ENCODE measurements at regions not wholly inside any gene's neighbourhood (a gene's known extent, or its start where the extent isn't known, plus 50 kb on each side); places are given as distances from the start of the nearest gene placed in this dataset.
A peak's percentile ranks its signal among the peaks of the same experiment; 100 is the strongest.

GRCh38 chr18:43581936-43582519, 304.7 kb upstream of the SYT4 start:
- intact Hi-C loops (cut with DNase I, micrococcal nuclease) = no loop called here
- no peaks in the 10 kb centered on the region for H3K36me3 ChIP-seq (ENCODE audit: low read depth)
- no peak for ATAC-seq
- no peak for DNase-seq
- H3K4me1 ChIP-seq (ENCODE audit: low read depth) = no peaks in the 10 kb centered on the region
- H3K9me3 ChIP-seq = no peaks in the 10 kb centered on the region
- H3K4me3 ChIP-seq = no peak overlapping the region
- no peak for TF ChIP-seq CTCF (IDR thresholded peaks at IDR 0.05)

- Histone ChIP-seq H3K4me3 (no peak overlapping the region), H3K4me1 (ENCODE audit: low read depth) (no peaks in the 10 kb centered on the region), H3K9me3 (no peaks in the 10 kb centered on the region), H3K36me3 (ENCODE audit: low read depth) (no peaks in the 10 kb centered on the region)
- DNase-seq (peak in 1 of 3 donors; percentile 27), ATAC-seq (peak; percentile 49)
- intact Hi-C loops (cut with DNase I, micrococcal nuclease) = no loop called here
- peak; percentile 45 for TF ChIP-seq CTCF (IDR thresholded peaks at IDR 0.05)
Observed at GRCh38 chr18:43587538-43588153, 310.4 kb upstream of the SYT4 start.

GRCh38 chr18:43588838-43589237, 311.5 kb upstream of the SYT4 start:
- intact Hi-C loops (cut with DNase I, micrococcal nuclease) = no loop called here
- ATAC-seq (no peak), DNase-seq (peak in 1 of 3 donors; percentile 40)
- no peaks in the 10 kb centered on the region for H3K9me3 ChIP-seq
- no peaks in the 10 kb centered on the region for H3K4me1 ChIP-seq (ENCODE audit: low read depth)
- TF ChIP-seq CTCF (IDR thresholded peaks at IDR 0.05) = no peak
- H3K36me3 ChIP-seq (ENCODE audit: low read depth) = no peaks in the 10 kb centered on the region
- no peak overlapping the region for H3K4me3 ChIP-seq

GRCh38 chr18:43589611-43590151, 312.4 kb upstream of the SYT4 start:
- Histone ChIP-seq H3K4me3 (no peak overlapping the region), H3K9me3 (no peaks in the 10 kb centered on the region), H3K4me1 (ENCODE audit: low read depth) (no peaks in the 10 kb centered on the region), H3K36me3 (ENCODE audit: low read depth) (no peaks in the 10 kb centered on the region)
- intact Hi-C loops (cut with DNase I, micrococcal nuclease) = no loop called here
- TF ChIP-seq CTCF (IDR thresholded peaks at IDR 0.05) = no peak
- DNase-seq (peak in 2 of 3 donors; percentile 13 to 20), ATAC-seq (peak; percentile 9)

GRCh38 chr18:43590182-43590903, 313.1 kb upstream of the SYT4 start:
- Histone ChIP-seq H3K36me3 (ENCODE audit: low read depth) (no peaks in the 10 kb centered on the region), H3K4me3 (no peak overlapping the region), H3K4me1 (ENCODE audit: low read depth) (no peaks in the 10 kb centered on the region), H3K9me3 (no peaks in the 10 kb centered on the region)
- TF ChIP-seq CTCF (IDR thresholded peaks at IDR 0.05) = no peak
- ATAC-seq (peak; percentile 52), DNase-seq (peak; percentile 7 to 26 (median 18))
- intact Hi-C loops (cut with DNase I, micrococcal nuclease) = no loop called here
